ENCODE measurements at regions not wholly inside any gene's neighbourhood (a gene's known extent, or its start where the extent isn't known, plus 50 kb on each side); places are given as distances from the start of the nearest gene placed in this dataset.

DNA sequence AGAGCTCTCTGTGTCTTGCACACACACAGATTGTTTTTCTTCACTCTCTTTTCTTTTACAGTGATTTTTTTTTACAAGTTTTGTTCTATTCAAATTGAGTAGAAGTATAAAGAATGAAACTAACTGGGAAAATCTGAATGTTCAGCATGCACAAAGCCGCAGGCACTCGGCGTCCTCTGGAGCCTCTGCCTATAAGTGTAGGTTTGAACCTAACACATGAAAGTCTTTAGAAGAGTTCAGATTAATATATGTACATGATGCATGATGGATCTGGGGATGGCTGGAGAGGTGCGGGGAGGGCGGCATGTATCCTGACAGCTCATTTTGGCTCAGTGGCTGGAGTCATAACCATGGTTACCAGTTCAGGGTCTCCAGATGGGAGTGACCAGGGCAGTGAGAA is 301.1 kb upstream of the CDH4 start:
- Histone ChIP-seq H3K9me3 (ENCODE audit: control insufficient read depth, insufficient read depth, low read depth, low read length) (no peaks in the 10 kb centered on the region), H3K27ac (ENCODE audit: low read length) (no peak overlapping the region), H3K4me1 (ENCODE audit: control insufficient read depth, insufficient read depth, low read length) (no peaks in the 10 kb centered on the region), H3K4me3 (ENCODE audit: low read depth in 2 of 2, low read length in 2 of 2) (no peak overlapping the region), H3K27me3 (ENCODE audit: control insufficient read depth, insufficient read depth, low read length) (no peaks in the 10 kb centered on the region), H3K36me3 (ENCODE audit: control insufficient read depth, insufficient read depth, low read length) (no peaks in the 10 kb centered on the region)
- ChIA-PET CTCF (no interaction called here), POLR2A (no interaction called here)
- no TSS peak for BruUV-seq (replicated peaks)
- intact Hi-C loops (cut with micrococcal nuclease; ENCODE audit: unreplicated experiment), result no loop called here
- no peak for ATAC-seq
- in situ Hi-C loops (cut with HindIII; ENCODE audit: low pct_unique_long_range_greater_than_20kb, low sequenced_read_pairs), result no loop called here
- TF ChIP-seq POLR2AphosphoS5 (IDR thresholded peaks at IDR 0.05; ENCODE audit: low read depth, low read length) (no peak), TCF7L2 (IDR thresholded peaks at IDR 0.05; ENCODE audit: low read depth, low read length) (no peak), SIN3A (IDR thresholded peaks at IDR 0.05; ENCODE audit: borderline replicate concordance, insufficient read depth, low read depth, low read length) (no peak)
- TF ChIP-seq, protein P1, sequence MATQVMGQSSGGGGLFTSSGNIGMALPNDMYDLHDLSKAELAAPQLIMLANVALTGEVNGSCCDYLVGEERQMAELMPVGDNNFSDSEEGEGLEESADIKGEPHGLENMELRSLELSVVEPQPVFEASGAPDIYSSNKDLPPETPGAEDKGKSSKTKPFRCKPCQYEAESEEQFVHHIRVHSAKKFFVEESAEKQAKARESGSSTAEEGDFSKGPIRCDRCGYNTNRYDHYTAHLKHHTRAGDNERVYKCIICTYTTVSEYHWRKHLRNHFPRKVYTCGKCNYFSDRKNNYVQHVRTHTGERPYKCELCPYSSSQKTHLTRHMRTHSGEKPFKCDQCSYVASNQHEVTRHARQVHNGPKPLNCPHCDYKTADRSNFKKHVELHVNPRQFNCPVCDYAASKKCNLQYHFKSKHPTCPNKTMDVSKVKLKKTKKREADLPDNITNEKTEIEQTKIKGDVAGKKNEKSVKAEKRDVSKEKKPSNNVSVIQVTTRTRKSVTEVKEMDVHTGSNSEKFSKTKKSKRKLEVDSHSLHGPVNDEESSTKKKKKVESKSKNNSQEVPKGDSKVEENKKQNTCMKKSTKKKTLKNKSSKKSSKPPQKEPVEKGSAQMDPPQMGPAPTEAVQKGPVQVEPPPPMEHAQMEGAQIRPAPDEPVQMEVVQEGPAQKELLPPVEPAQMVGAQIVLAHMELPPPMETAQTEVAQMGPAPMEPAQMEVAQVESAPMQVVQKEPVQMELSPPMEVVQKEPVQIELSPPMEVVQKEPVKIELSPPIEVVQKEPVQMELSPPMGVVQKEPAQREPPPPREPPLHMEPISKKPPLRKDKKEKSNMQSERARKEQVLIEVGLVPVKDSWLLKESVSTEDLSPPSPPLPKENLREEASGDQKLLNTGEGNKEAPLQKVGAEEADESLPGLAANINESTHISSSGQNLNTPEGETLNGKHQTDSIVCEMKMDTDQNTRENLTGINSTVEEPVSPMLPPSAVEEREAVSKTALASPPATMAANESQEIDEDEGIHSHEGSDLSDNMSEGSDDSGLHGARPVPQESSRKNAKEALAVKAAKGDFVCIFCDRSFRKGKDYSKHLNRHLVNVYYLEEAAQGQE (IDR thresholded peaks at IDR 0.05; ENCODE audit: insufficient read depth in 1 of 2, low read depth in 2 of 2, low read length in 1 of 2), result no peak
- TF ChIP-seq, protein P2, sequence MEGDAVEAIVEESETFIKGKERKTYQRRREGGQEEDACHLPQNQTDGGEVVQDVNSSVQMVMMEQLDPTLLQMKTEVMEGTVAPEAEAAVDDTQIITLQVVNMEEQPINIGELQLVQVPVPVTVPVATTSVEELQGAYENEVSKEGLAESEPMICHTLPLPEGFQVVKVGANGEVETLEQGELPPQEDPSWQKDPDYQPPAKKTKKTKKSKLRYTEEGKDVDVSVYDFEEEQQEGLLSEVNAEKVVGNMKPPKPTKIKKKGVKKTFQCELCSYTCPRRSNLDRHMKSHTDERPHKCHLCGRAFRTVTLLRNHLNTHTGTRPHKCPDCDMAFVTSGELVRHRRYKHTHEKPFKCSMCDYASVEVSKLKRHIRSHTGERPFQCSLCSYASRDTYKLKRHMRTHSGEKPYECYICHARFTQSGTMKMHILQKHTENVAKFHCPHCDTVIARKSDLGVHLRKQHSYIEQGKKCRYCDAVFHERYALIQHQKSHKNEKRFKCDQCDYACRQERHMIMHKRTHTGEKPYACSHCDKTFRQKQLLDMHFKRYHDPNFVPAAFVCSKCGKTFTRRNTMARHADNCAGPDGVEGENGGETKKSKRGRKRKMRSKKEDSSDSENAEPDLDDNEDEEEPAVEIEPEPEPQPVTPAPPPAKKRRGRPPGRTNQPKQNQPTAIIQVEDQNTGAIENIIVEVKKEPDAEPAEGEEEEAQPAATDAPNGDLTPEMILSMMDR (IDR thresholded peaks at IDR 0.05), result no peak
- DNase-seq (ENCODE audit: low read depth, low spot score), result no peak

DNA sequence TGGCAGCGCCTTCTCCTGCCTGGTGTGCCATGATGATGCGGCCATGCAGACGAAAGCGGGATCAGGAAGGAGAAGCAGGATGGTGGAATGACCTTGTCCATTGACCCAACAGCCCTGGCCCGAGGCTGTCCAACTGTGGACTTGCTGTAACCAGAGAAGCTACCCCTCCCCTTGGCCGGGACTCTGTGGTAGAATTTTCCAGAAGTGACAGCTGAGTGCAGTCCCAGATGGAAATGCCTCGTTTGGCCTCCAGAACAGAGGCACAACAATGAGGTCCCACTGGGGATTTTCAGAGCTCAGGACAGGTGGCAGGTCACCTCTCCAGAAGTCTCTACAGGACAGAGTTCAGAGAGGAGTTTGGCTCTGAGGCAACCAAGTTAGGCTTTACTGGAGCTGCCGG is 299.2 kb upstream of the CDH4 start:
- CTCF ChIA-PET, result no interaction called here

More for the DNA sequence above, 299.2 kb upstream of the CDH4 start:
- H3K9me3 ChIP-seq (ENCODE audit: control insufficient read depth, insufficient read depth, low read depth, low read length), result no peaks in the 10 kb centered on the region
- ATAC-seq (no peak), DNase-seq (ENCODE audit: low read depth, low spot score) (no peak)
- no peak overlapping the region for H3K27ac ChIP-seq (ENCODE audit: low read length)
- POLR2A ChIA-PET, result no interaction called here
- no peak overlapping the region for H3K4me3 ChIP-seq (ENCODE audit: low read depth in 2 of 2, low read length in 2 of 2)
- intact Hi-C loops (cut with micrococcal nuclease; ENCODE audit: unreplicated experiment) (no loop called here), in situ Hi-C loops (cut with HindIII; ENCODE audit: low pct_unique_long_range_greater_than_20kb, low sequenced_read_pairs) (no loop called here)
- H3K4me1 ChIP-seq (ENCODE audit: control insufficient read depth, insufficient read depth, low read length), result no peaks in the 10 kb centered on the region
- no TSS peak for BruUV-seq (replicated peaks)
- no peaks in the 10 kb centered on the region for H3K27me3 ChIP-seq (ENCODE audit: control insufficient read depth, insufficient read depth, low read length)
- TF ChIP-seq, protein P1 (IDR thresholded peaks at IDR 0.05; ENCODE audit: insufficient read depth in 1 of 2, low read depth in 2 of 2, low read length in 1 of 2), result no peak
- TF ChIP-seq SIN3A (IDR thresholded peaks at IDR 0.05; ENCODE audit: borderline replicate concordance, insufficient read depth, low read depth, low read length) (no peak), TCF7L2 (IDR thresholded peaks at IDR 0.05; ENCODE audit: low read depth, low read length) (no peak), POLR2AphosphoS5 (IDR thresholded peaks at IDR 0.05; ENCODE audit: low read depth, low read length) (no peak)
- TF ChIP-seq, protein P2 (IDR thresholded peaks at IDR 0.05), result no peak
- H3K36me3 ChIP-seq (ENCODE audit: control insufficient read depth, insufficient read depth, low read length), result no peaks in the 10 kb centered on the region

All from Panc1 (cell line).